SK-N-MC (cell line): ENCODE measurements at regions not wholly inside any gene's neighbourhood (a gene's known extent, or its start where the extent isn't known, plus 50 kb on each side); places are given as distances from the start of the nearest gene placed in this dataset.

ENCODE experiments used
- EZH2 ChIP-seq: fragments of 200-600 bp; sonication (generic); IDR thresholded peaks from one replicate; pipeline ENCODE4 v1.6.1; 2017; ENCODE audit warnings: antibody characterized with exemption
- FOXP2 ChIP-seq: optimal IDR thresholded peaks from 2 replicates; pipeline ENCODE3; 2011; ENCODE audit warnings: mild to moderate bottlenecking, moderate library complexity; ENCODE audit not compliant: insufficient read depth; ENCODE audit errors: extremely low read length, control extremely low read depth
- POLR2AphosphoS5 ChIP-seq: IDR thresholded peaks from 2 replicates; pipeline ENCODE4 v1.6.1; 2012; ENCODE audit warnings: mild to moderate bottlenecking, low read depth, low read length, borderline replicate concordance

- no peak for TF ChIP-seq EZH2
- TF ChIP-seq POLR2AphosphoS5 = no peak
- TF ChIP-seq FOXP2 = no peak
Measured at GRCh38 chr4:81679315-81679714, 207.6 kb upstream of the RASGEF1B start.
